ENCODE measurements at regions not wholly inside any gene's neighbourhood (a gene's known extent, or its start where the extent isn't known, plus 50 kb on each side); places are given as distances from the start of the nearest gene placed in this dataset.

DNA sequence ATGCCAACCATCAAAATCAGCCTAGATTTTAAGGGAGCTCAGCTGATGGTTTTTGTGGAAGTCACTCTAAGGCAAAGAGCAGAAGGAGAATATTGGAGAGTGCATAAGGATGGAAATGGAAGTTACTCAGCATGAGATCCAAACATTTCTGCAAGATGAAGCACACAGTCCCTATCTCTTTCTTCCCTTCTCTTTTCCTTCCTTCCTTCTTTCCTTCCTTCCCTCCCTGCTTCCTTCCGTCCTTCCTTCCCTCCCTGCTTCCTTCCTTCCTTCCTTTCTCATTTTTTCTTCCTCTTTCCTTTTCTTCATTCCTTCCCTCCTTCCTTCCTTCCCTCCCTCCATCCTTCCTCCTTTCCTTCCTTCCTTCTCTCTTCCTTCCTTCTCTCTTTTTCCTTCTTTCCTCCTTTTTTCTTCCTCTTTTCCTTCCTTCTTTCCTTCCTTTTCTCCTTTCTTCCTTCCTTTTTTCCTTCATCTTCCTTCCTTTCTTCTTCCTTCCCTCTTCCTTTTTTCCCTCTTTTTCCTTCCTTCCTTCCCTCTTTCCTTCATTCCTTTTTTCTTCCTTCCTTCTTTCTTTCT is 727.9 kb upstream of the CDH2 start:
- Mint-ChIP-seq H3K27ac (peak overlapping the region; percentile 63), H3K27me3 (ENCODE audit: insufficient read depth) (no peaks in the 10 kb centered on the region)

DNA sequence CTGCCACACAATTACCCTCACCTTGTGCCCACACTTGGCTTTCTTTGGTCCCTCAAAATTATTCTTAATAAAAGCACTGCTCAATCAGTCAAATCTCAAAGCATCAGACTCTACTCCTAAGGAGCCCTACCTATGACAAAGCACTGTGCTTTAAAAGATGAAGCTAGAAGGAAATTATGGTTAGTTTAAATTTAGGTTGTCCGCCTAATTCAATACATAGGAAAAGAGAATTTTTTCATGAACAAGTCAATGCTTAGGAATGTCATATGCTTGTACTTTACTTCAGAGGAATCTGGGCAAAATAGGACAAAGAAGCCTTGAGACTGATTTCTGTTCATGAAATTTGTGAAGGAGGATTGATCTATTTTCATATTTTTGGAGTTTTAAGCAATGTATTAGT is 726.4 kb upstream of the CDH2 start:
- Mint-ChIP-seq H3K4me1 (ENCODE audit: low read depth) (peaks cover 54% of the 10 kb centered on the region), H3K9me3 (no peaks in the 10 kb centered on the region), H3K27me3 (ENCODE audit: insufficient read depth) (no peaks in the 10 kb centered on the region), H3K4me3 (no peak overlapping the region), H3K27ac (peak overlapping the region; percentile 37), H3K36me3 (ENCODE audit: low read depth) (peaks cover 11% of the 10 kb centered on the region)
- no peak for TF ChIP-seq CTCF (IDR thresholded peaks at IDR 0.05)
- DNase-seq: peak; percentile 20

More for the DNA sequence above, 727.9 kb upstream of the CDH2 start:
- DNase-seq: no peak
- peaks cover 48% of the 10 kb centered on the region for H3K4me1 Mint-ChIP-seq (ENCODE audit: low read depth)
- no peaks in the 10 kb centered on the region for H3K9me3 Mint-ChIP-seq
- H3K4me3 Mint-ChIP-seq: peak overlapping the region; percentile 53; the same call in 1 of the 2 replicates
- TF ChIP-seq CTCF (IDR thresholded peaks at IDR 0.05): no peak
- peaks cover 11% of the 10 kb centered on the region for H3K36me3 Mint-ChIP-seq (ENCODE audit: low read depth)

DNA sequence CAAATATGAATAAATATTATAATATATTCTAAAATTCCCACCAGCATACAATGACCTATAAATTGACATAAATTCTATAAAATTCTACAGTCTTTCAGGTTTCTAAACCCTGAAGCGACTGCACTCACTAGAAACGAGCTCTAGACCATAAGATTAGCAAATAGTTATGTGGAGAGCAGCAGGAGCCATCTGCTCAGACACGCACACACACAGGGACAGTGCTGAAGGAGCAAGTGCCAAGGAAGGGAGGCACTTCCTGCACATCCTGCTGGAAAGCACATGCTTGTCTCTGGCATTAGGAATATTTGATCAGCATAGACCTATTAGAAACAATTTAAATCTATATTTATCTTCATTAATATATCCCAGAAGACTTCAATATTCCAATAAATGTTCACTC is 713.9 kb upstream of the CDH2 start:
- no peak for DNase-seq

DNA sequence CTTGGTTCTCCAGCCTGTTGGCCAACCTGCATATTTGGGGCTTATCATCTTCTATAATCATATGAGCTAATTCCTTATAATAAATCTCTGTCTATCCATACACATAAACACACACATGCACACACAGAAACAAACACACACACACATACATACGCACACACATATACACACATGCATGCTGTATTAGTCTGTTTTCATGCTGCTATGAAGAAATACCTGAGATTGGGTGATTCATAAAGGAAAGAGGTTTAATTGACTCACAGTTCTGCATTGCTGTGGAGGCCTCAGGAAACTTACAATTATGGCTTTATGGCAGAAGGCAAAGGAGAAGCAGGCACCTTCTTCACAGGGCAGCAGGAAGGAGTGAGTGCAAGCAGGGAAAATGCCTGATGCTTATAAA is 707.4 kb upstream of the CDH2 start:
- peak; percentile 17 for DNase-seq
- Mint-ChIP-seq H3K9me3 (no peaks in the 10 kb centered on the region), H3K36me3 (ENCODE audit: low read depth) (peaks cover under 1% of the 10 kb centered on the region; the same call in 1 of the 2 replicates), H3K27me3 (ENCODE audit: insufficient read depth) (no peaks in the 10 kb centered on the region), H3K27ac (no peak overlapping the region), H3K4me1 (ENCODE audit: low read depth) (no peaks in the 10 kb centered on the region), H3K4me3 (no peak overlapping the region)
- no peak for TF ChIP-seq CTCF (IDR thresholded peaks at IDR 0.05)

More for the DNA sequence above, 713.9 kb upstream of the CDH2 start:
- Mint-ChIP-seq H3K4me3 (no peak overlapping the region), H3K27me3 (ENCODE audit: insufficient read depth) (no peaks in the 10 kb centered on the region), H3K4me1 (ENCODE audit: low read depth) (peaks cover 13% of the 10 kb centered on the region), H3K36me3 (ENCODE audit: low read depth) (peaks cover 3% of the 10 kb centered on the region; the same call in 1 of the 2 replicates), H3K27ac (no peak overlapping the region), H3K9me3 (peaks cover 3% of the 10 kb centered on the region; the same call in 1 of the 2 replicates)
- no peak for TF ChIP-seq CTCF (IDR thresholded peaks at IDR 0.05)

DNA sequence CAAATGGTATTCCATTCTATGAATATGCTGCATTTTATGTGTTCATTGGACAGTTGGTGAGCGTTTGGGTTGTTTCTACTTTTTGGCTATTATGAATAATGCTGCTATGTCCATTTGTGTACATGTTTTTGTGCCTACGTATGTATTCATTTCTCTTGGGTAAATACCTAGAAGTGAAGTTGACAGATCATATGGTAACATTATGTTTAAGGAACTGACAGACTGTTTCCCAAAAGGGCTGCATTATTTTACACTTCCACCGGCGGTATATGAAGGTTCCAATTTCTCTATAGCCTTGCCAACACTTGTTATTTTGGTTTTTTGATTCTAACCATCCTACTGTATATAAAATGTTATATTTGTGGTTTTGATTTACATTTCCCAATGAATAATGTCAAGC is 703.9 kb upstream of the CDH2 start:
- no peak for DNase-seq
- no peaks in the 10 kb centered on the region for H3K27me3 Mint-ChIP-seq (ENCODE audit: insufficient read depth)
- H3K27ac Mint-ChIP-seq: no peak overlapping the region
- no peak overlapping the region for H3K4me3 Mint-ChIP-seq
- no peaks in the 10 kb centered on the region for H3K9me3 Mint-ChIP-seq
- no peaks in the 10 kb centered on the region for H3K4me1 Mint-ChIP-seq (ENCODE audit: low read depth)
- TF ChIP-seq CTCF (IDR thresholded peaks at IDR 0.05): no peak
- peaks cover 6% of the 10 kb centered on the region; the same call in 1 of the 2 replicates for H3K36me3 Mint-ChIP-seq (ENCODE audit: low read depth)

Data from HFFc6 (cell line).